HG02852 (cell line): ENCODE measurements at regions not wholly inside any gene's neighbourhood (a gene's known extent, or its start where the extent isn't known, plus 50 kb on each side); places are given as distances from the start of the nearest gene placed in this dataset.

Experiments
- ATAC-seq: cut with Tn5 transposase; IDR thresholded peaks from one replicate; pipeline ENCODE4 v1.9.1; 2021; ENCODE audit warnings: mild to moderate bottlenecking, moderate library complexity; ENCODE audit not compliant: unreplicated experiment

DNA sequence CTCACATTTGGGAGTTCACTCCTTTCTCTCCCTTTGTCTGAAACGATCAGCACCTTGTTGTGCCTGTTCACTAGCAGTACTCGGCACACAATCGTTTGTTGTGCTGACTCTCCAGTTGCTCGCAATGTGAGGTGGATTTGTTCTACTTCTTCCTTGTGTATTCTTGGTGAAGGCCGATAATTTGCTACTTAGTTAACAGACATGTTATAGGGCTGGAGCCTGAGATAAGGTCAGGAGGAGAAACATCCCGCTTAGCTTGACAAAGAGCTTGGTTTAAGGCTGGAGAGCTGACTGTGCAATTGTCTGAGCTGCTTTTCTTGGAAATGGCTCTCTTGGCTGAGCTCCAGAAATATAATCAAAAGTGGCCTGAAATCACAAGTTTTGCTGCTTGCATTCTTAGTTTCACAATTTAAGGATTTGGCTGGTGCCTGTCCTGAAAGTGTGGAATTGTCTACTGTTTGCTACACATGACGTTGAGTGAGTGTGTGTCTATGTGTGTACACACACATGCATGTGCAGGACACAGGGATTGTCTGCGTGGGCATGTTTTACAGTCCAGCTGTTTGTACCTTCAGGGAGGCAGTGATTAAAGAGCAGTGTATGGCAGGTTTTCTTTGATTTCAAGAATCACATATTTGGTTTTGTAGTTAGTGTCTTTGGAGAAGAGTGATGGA, 77.7 kb downstream of the ARF6 start:
- ATAC-seq = no peak

DNA sequence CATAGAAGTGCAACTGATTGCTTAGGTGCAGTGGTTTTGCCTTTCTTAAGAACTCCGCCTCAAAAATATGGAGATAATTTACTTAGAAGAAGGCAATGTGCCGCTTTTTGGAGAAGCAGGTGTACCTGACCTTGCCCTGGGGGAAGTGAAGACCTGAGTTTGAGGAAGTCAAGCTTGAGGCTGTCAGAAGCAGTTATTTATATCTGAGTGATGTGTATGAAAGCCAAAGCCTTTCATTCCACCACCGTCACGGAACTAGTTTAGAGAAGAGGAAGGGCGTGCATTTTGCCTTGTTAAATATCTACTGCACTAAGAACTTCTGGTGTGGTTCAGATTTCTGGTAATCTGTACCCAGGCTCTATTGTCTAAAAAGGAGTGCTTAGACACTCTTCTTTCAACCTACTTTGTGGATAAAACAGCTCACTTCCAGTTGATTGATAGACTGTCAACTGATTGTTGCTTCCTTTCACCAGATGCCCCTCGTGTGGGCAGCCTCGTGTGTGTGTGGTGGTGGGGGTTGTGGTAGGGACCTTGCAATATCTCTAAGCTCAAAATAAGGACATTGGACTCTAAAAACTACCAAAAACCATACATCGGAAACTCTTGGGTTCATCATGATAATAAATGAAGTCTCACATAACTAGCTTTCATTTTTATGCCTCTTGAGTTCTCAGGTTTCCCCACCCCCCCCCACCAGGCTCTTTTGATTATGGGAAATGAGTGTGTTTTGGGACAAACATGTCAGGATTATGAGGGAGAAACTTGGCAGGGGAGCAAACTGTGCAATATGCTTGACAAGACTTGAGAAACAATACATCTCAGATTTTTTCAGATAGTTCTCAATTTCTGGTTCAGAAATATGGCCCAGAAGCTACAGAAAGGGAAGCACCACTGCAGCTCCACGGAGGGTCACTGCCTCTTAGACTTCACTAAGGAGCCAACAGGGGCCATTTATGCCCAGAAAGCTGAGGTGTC, 78.6 kb downstream of the ARF6 start:
- peak; percentile 95 for ATAC-seq

DNA sequence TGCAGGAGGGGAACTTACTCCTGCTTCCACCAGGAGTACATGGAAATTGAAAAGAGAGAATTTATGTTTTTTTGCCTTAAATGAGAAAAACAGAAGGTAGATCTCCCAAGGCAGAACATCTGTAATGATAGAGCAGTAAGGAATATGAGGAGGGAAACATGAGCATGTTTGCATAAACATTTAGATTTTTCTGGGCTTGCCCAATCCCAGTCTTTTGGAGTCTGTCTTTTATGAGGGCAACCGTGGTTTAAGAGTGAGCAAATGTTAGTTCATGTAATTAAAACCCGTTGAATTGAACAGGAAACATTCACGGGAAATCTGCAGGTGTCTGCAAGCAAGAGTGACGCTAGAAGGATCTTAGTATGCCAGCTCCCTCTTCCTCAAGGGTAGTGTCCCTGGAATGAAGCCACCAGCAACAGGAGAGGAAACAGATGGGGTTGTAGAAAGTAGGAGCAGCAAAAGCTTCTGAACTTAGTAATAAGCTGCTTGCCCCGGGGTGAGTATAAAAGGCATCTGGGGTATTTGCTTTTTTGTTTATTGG, 79.3 kb downstream of the ARF6 start:
- no peak for ATAC-seq

GRCh38 chr14:49972823-49973222, 79.9 kb downstream of the ARF6 start:
- no peak for ATAC-seq

DNA sequence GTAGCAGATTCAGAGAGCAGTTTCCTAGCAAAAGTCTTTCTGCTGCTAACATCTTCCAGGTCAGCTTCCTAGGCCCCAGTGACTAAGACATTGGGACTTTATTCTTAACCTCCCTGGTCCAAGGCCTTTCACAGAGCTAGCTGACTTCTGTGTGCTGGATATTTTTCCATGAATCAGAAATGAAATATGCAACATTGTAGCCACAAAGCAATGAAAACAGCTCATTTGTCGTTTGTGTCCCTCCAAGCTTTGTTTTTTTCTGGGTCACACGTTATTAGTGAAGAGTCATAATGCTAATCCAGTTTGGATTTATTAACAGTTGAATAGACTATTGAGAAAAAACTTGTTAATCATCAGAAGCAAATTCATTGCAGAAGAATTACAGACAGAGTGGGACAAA, 82.4 kb downstream of the ARF6 start:
- ATAC-seq = no peak

DNA sequence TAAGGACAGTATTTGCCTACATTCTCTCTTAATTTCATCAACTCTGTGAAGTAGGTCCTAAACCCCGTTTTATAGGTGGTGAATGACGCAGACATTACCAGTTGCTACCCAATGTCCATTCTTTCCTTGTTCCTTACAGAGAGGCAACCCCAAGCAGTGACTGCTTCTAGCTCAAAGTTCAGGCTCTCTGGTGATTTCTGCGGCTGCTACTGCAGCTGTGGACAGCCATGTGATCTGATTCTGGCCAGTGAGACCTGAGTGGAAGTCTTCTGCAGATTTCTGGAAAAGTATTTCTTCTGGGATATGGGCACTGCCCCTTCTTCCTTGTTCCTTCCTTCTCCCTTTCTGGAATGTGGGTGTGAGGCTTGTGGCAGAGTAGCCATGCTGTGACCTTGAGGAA, 82.9 kb downstream of the ARF6 start:
- ATAC-seq = no peak

GRCh38 chr14:49977126-49977841, 84.4 kb downstream of the ARF6 start:
- peak; percentile 93 for ATAC-seq

- ATAC-seq = no peak
These were observed 87.1 kb downstream of the ARF6 start for GRCh38 chr14:49980027-49980426.

DNA sequence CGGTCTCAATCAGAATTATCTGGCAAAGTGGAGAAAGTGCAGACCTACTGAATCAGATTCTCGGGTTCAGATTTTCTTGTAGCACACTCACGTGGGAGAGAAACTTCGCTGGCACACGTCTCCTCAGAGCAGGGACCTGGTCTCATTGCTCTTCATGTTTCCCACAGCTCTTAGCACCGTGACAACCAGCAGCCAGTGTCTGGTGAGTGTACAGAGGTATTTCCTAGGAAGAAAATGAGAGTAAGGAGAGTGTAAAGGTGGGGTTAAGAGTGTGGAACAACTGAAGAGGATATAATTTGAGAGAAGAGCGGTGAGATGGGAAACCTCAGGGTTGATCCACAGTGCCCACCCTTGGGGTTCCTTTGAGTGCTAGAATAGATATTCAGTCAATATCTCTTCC, 89.2 kb downstream of the ARF6 start:
- ATAC-seq = no peak

GRCh38 chr14:49982501-49982951, 89.6 kb downstream of the ARF6 start:
- ATAC-seq = no peak

- ATAC-seq = no peak
These were observed 91.5 kb downstream of the ARF6 start for GRCh38 chr14:49984424-49984823.

DNA sequence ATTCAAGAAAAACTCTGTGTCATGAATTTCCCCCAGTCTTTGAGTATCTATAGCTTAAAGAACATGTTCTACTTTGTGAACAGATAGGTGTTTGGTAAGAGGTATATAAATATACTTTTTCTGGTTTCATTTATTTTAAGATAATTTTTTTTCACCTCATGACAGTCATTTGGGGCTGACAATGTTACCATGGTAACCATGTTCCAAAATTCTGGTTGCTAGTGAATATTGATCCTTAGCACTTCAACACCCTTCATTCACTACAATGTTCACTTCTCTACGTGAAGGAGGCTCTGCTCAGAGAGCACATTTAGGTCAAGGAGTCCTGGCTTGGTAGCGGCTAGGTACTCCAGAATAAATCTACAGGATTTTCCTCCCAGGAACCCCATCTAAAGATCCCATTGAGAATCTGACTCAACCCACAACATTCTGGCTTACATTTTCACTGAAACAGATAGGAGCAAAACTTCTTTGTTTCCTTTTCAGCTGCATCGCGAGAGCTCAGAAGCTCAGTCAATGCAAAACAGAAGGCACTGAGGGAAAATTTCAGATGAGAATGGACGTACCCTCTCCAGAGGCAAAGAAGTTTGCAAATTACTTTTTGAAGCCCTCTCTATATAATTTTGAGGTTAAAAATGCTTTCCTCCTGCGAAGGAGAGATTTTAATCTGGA, 93.6 kb downstream of the ARF6 start:
- ATAC-seq = no peak

GRCh38 chr14:49988080-49988990, 95.5 kb downstream of the ARF6 start:
- no peak for ATAC-seq

- no peak for ATAC-seq
These were observed 97.1 kb downstream of the ARF6 start for GRCh38 chr14:49989966-49990365.

GRCh38 chr14:49991491-49991890, 98.6 kb downstream of the ARF6 start:
- ATAC-seq = no peak

- no peak for ATAC-seq
These were observed 99.2 kb downstream of the ARF6 start for GRCh38 chr14:49992036-49992435.

GRCh38 chr14:49992448-49992847, 99.6 kb downstream of the ARF6 start:
- no peak for ATAC-seq

DNA sequence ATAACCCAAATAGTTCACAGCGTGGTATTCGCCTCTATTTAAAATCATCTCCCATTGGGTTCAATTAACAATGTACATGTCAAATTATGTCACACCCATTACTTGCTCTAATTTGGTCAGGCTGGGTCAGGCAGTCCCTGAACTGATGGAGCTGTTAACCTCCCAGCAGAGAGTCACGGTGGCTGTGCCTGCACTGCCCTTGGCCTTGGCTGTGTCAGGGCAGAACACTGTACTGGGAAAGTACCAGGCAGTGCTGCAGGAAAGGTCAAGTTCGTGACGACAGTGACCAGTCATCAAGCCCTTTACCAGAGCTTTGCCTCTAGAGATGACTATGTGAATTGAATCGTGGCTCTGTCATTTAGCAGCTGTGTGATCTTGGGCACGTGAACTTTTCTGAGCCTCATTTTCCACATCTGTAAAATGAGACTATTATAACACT, 100.0 kb downstream of the ARF6 start:
- ATAC-seq = peak; percentile 96

- ATAC-seq = no peak
These were observed 100.7 kb downstream of the ARF6 start for GRCh38 chr14:49993565-49993964.
